ENCODE measurements at regions not wholly inside any gene's neighbourhood (a gene's known extent, or its start where the extent isn't known, plus 50 kb on each side); places are given as distances from the start of the nearest gene placed in this dataset.

- H3K27me3 ChIP-seq, result no peaks in the 10 kb centered on the region
- intact Hi-C loops (cut with DNase I), result no loop called here
- H3K9me3 ChIP-seq, result peaks cover 2% of the 10 kb centered on the region
- no peak for TF ChIP-seq POLR2AphosphoS5 (IDR thresholded peaks at IDR 0.05; ENCODE audit: insufficient read depth in 1 of 2, low read depth in 1 of 2)
- no peaks in the 10 kb centered on the region for H3K4me1 ChIP-seq
- no peak overlapping the region for H3K4me3 ChIP-seq
- DNase-seq (ENCODE audit: extremely low spot score in 2 of 2), result no peak
- no peaks in the 10 kb centered on the region for H3K36me3 ChIP-seq
- no peak overlapping the region for H3K27ac ChIP-seq
These were observed 453.7 kb upstream of the HTR2A start for GRCh38 chr13:47350334-47351124.

- H3K27me3 ChIP-seq, result no peaks in the 10 kb centered on the region
- TF ChIP-seq POLR2A (IDR thresholded peaks at IDR 0.05), result no peak
- TF ChIP-seq CTCF (IDR thresholded peaks at IDR 0.05), result no peak
- TF ChIP-seq POLR2AphosphoS5 (IDR thresholded peaks at IDR 0.05; ENCODE audit: insufficient read depth in 1 of 2, low read depth in 1 of 2), result no peak
- H3K4me3 ChIP-seq, result no peak overlapping the region
- no peaks in the 10 kb centered on the region for H3K4me1 ChIP-seq
- no peaks in the 10 kb centered on the region for H3K9me3 ChIP-seq
- H3K27ac ChIP-seq, result no peak overlapping the region
- no peak for DNase-seq (ENCODE audit: extremely low spot score in 2 of 2)
- intact Hi-C loops (cut with DNase I), result no loop called here
- H3K36me3 ChIP-seq, result no peaks in the 10 kb centered on the region
These were observed 452.4 kb upstream of the HTR2A start for GRCh38 chr13:47349211-47349610.

- H3K4me1 ChIP-seq, result no peaks in the 10 kb centered on the region
- TF ChIP-seq POLR2AphosphoS5 (IDR thresholded peaks at IDR 0.05; ENCODE audit: insufficient read depth in 1 of 2, low read depth in 1 of 2) (no peak), CTCF (IDR thresholded peaks at IDR 0.05) (no peak), POLR2A (IDR thresholded peaks at IDR 0.05) (no peak)
- no peaks in the 10 kb centered on the region for H3K9me3 ChIP-seq
- DNase-seq (ENCODE audit: extremely low spot score in 2 of 2), result no peak
- H3K4me3 ChIP-seq, result no peak overlapping the region
- no peaks in the 10 kb centered on the region for H3K36me3 ChIP-seq
- intact Hi-C loops (cut with DNase I), result no loop called here
- no peak overlapping the region for H3K27ac ChIP-seq
- H3K27me3 ChIP-seq, result no peaks in the 10 kb centered on the region
These were observed 441.1 kb upstream of the HTR2A start for GRCh38 chr13:47337781-47338507.

- H3K9me3 ChIP-seq, result no peaks in the 10 kb centered on the region
- H3K4me1 ChIP-seq, result peaks cover 21% of the 10 kb centered on the region
- no peaks in the 10 kb centered on the region for H3K27me3 ChIP-seq
- TF ChIP-seq POLR2AphosphoS5 (IDR thresholded peaks at IDR 0.05; ENCODE audit: insufficient read depth in 1 of 2, low read depth in 1 of 2) (peak; percentile 47 to 68), POLR2A (IDR thresholded peaks at IDR 0.05) (no peak)
- no peaks in the 10 kb centered on the region for H3K36me3 ChIP-seq
- DNase-seq (ENCODE audit: extremely low spot score in 2 of 2), result peak in 1 of 2 donors; percentile 94
- no peak overlapping the region for H3K4me3 ChIP-seq
- intact Hi-C loops (cut with DNase I), result no loop called here
- H3K27ac ChIP-seq, result peak overlapping the region; percentile 49
These were observed 437.3 kb upstream of the HTR2A start for GRCh38 chr13:47334173-47334572.

- DNase-seq (ENCODE audit: extremely low spot score in 2 of 2), result no peak
- TF ChIP-seq CTCF (IDR thresholded peaks at IDR 0.05) (no peak), POLR2A (IDR thresholded peaks at IDR 0.05) (no peak), POLR2AphosphoS5 (IDR thresholded peaks at IDR 0.05; ENCODE audit: insufficient read depth in 1 of 2, low read depth in 1 of 2) (no peak)
- Histone ChIP-seq H3K9me3 (no peaks in the 10 kb centered on the region), H3K27me3 (no peaks in the 10 kb centered on the region), H3K4me3 (no peak overlapping the region), H3K27ac (peak overlapping the region; percentile 41), H3K36me3 (no peaks in the 10 kb centered on the region), H3K4me1 (peaks cover 21% of the 10 kb centered on the region)
- intact Hi-C loops (cut with DNase I), result no loop called here
These were observed 435.3 kb upstream of the HTR2A start for GRCh38 chr13:47332149-47332548.

- H3K4me1 ChIP-seq, result peaks cover 21% of the 10 kb centered on the region
- no peak for DNase-seq (ENCODE audit: extremely low spot score in 2 of 2)
- no peaks in the 10 kb centered on the region for H3K9me3 ChIP-seq
- H3K4me3 ChIP-seq, result no peak overlapping the region
- no peak overlapping the region for H3K27ac ChIP-seq
- H3K36me3 ChIP-seq, result no peaks in the 10 kb centered on the region
- no peaks in the 10 kb centered on the region for H3K27me3 ChIP-seq
- TF ChIP-seq CTCF (IDR thresholded peaks at IDR 0.05) (no peak), POLR2A (IDR thresholded peaks at IDR 0.05) (no peak), POLR2AphosphoS5 (IDR thresholded peaks at IDR 0.05; ENCODE audit: insufficient read depth in 1 of 2, low read depth in 1 of 2) (no peak)
- intact Hi-C loops (cut with DNase I), result no loop called here
These were observed 433.2 kb upstream of the HTR2A start for GRCh38 chr13:47330031-47330430.

Measured in vagina (tissue), 2 donors.